Suppressor macrophage treated with lipopolysaccharide for 1 hour (primary cell): ENCODE measurements at regions not wholly inside any gene's neighbourhood (a gene's known extent, or its start where the extent isn't known, plus 50 kb on each side); places are given as distances from the start of the nearest gene placed in this dataset.
"Not testable (repeated sequence)": the region's sequence is repeated elsewhere in the genome, so short reads cannot be mapped to it uniquely, and the experiment has no call there.

Experiments
- DNase-seq, 3 donors: peaks; one replicate each; pipeline ENCODE4 v3.0.0-alpha.2; 2020 to 2022

GRCh38 chr3:88298189-88298588 lies 148.4 kb downstream of the C3orf38 start:
- no peak for DNase-seq

GRCh38 chr3:88301273-88301995 lies 151.7 kb downstream of the C3orf38 start:
- no peak for DNase-seq

GRCh38 chr3:88301996-88302393 lies 152.2 kb downstream of the C3orf38 start:
- DNase-seq: no peak

- not testable (repeated sequence) for DNase-seq
Measured at GRCh38 chr3:88303331-88303904, 153.7 kb downstream of the C3orf38 start.

GRCh38 chr3:88307666-88308065 lies 157.9 kb downstream of the C3orf38 start:
- DNase-seq: no peak

- DNase-seq: no peak
Measured at GRCh38 chr3:88311826-88312225, 162.1 kb downstream of the C3orf38 start.

GRCh38 chr3:88312256-88312655 lies 162.5 kb downstream of the C3orf38 start:
- no peak for DNase-seq

- DNase-seq: no peak
Measured at GRCh38 chr3:88318067-88318466, 168.3 kb downstream of the C3orf38 start.

GRCh38 chr3:88321363-88322050 lies 171.7 kb downstream of the C3orf38 start:
- DNase-seq: no peak

- no peak for DNase-seq
Measured at GRCh38 chr3:88324788-88325187, 175.0 kb downstream of the C3orf38 start.

- DNase-seq: no peak
Measured at GRCh38 chr3:88334187-88334868, 184.6 kb downstream of the C3orf38 start.

- DNase-seq: no peak
Measured at GRCh38 chr3:88336894-88337293, 187.1 kb downstream of the C3orf38 start.

- DNase-seq: no peak
Measured at GRCh38 chr3:88343264-88343663, 193.5 kb downstream of the C3orf38 start.

- DNase-seq: no peak
Measured at GRCh38 chr3:88346643-88347042, 196.9 kb downstream of the C3orf38 start.

GRCh38 chr3:88362428-88362827 lies 212.7 kb downstream of the C3orf38 start:
- no peak for DNase-seq

- no peak for DNase-seq
Measured at GRCh38 chr3:88364926-88365325, 215.2 kb downstream of the C3orf38 start.

- DNase-seq: no peak
Measured at GRCh38 chr3:88369337-88369736, 219.6 kb downstream of the C3orf38 start.

GRCh38 chr3:88369767-88370166 lies 220.0 kb downstream of the C3orf38 start:
- no peak for DNase-seq

- no peak for DNase-seq
Measured at GRCh38 chr3:88385090-88385489, 235.3 kb downstream of the C3orf38 start.

GRCh38 chr3:88398581-88398980 lies 248.8 kb downstream of the C3orf38 start:
- DNase-seq: no peak

GRCh38 chr3:88403319-88403718 lies 253.6 kb downstream of the C3orf38 start:
- no peak for DNase-seq

GRCh38 chr3:88408097-88408496 lies 258.3 kb downstream of the C3orf38 start:
- no peak for DNase-seq

- DNase-seq: no peak
Measured at GRCh38 chr3:88408935-88409334, 259.2 kb downstream of the C3orf38 start.

- DNase-seq: no peak
Measured at GRCh38 chr3:88410259-88410658, 260.5 kb downstream of the C3orf38 start.
